A549 (cell line): ENCODE measurements at regions not wholly inside any gene's neighbourhood (a gene's known extent, or its start where the extent isn't known, plus 50 kb on each side); places are given as distances from the start of the nearest gene placed in this dataset.

Source experiments
- CEBPB ChIP-seq, 2 experiments: fragments of >200 bp in 1 of 2; sonication (Bioruptor Twin) in 1 of 2; formaldehyde crosslinking in 1 of 2; IDR thresholded peaks; 2 replicates each; pipeline ENCODE4 v1.6.1; 2012 to 2016
- CTCF ChIP-seq: fragments of >200 bp; sonication (Bioruptor Twin); formaldehyde crosslinking; IDR thresholded peaks from 3 replicates; pipeline ENCODE4 v1.5.1; 2016
- KDM1A ChIP-seq: fragments of 200-600 bp; sonication (generic); IDR thresholded peaks from 2 replicates; pipeline ENCODE4 v1.6.1; 2016; ENCODE audit warnings: low read depth, mild to moderate bottlenecking
- MAX ChIP-seq: IDR thresholded peaks from 2 replicates; pipeline ENCODE4 v1.6.1; 2012
- RAD21 ChIP-seq, 2 experiments: fragments of >200 bp in 1 of 2; sonication (Bioruptor Twin) in 1 of 2; formaldehyde crosslinking in 1 of 2; IDR thresholded peaks in 1 of 2; conservative IDR thresholded peaks in 1 of 2; 2 replicates in 1 of 2; 3 replicates in 1 of 2; pipeline ENCODE4 v1.6.1; 2012 to 2018; ENCODE audit warnings: inconsistent platforms in 1 of 2
- RFX5 ChIP-seq: fragments of 450-650 bp; IDR thresholded peaks from 2 replicates; pipeline ENCODE4 v1.7.1; 2014; ENCODE audit warnings: antibody characterized with exemption, mild to moderate bottlenecking, moderate library complexity
- TFCP2L1 ChIP-seq: fragments of 250-450 bp; sonication (Bioruptor Pico); IDR thresholded peaks from 2 replicates; pipeline ENCODE4 v1.5.0; 2021; ENCODE audit warnings: mild to moderate bottlenecking

- TF ChIP-seq RFX5: no peak
- TF ChIP-seq CTCF: no peak
- TF ChIP-seq TFCP2L1 (CRISPR knock-in tag): no peak
- TF ChIP-seq KDM1A: no peak
- no peak for TF ChIP-seq MAX
- no peak for TF ChIP-seq RAD21 (conservative IDR thresholded peaks at IDR 0.05 in 1 of 2, IDR thresholded peaks at IDR 0.05 in 1 of 2)
- TF ChIP-seq CEBPB (IDR thresholded peaks at IDR 0.05): no peak
Observed at GRCh38 chr12:20317554-20317953, 50.8 kb upstream of the PDE3A start.
